Vagina (tissue), 2 donors: ENCODE measurements at regions not wholly inside any gene's neighbourhood (a gene's known extent, or its start where the extent isn't known, plus 50 kb on each side); places are given as distances from the start of the nearest gene placed in this dataset.

Experiments used
- POLR2A ChIP-seq, 2 donors: fragments of 450-650 bp; IDR thresholded peaks; one replicate each; pipeline ENCODE4 v1.6.1; 2017; ENCODE audit warnings: antibody characterized with exemption in 2 of 2, mild to moderate bottlenecking in 2 of 2, moderate library complexity in 2 of 2
- TF ChIP-seq, protein P1 (sequence below), 3 experiments: fragments of 450-650 bp in 2 of 3; fragments of 200-600 bp in 1 of 3; sonication (generic) in 1 of 3; IDR thresholded peaks; one replicate each; pipeline ENCODE4 v1.5.1; 2017 to 2019; ENCODE audit warnings: antibody characterized with exemption in 3 of 3, mild to moderate bottlenecking in 2 of 3, moderate library complexity in 2 of 3

DNA sequence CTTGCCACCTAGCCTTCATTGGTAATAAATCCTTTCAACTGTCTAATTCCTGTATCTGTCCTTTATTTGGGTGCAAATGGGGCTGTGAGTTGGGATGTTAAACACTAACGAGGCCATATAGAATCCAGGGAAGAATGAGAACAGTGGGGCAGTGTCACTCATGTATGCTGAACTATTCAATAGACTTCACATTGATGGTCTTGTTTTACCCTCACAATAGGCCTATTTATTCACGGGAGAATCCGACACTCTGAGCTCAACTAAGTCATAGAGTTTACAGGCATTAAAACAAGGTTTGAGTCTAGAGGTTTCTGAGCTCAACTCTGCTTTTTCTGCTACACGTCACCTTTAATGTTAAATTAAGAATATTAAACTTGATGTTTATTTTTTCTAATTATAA is 421.6 kb downstream of the SOX11 start:
- TF ChIP-seq, protein P1, sequence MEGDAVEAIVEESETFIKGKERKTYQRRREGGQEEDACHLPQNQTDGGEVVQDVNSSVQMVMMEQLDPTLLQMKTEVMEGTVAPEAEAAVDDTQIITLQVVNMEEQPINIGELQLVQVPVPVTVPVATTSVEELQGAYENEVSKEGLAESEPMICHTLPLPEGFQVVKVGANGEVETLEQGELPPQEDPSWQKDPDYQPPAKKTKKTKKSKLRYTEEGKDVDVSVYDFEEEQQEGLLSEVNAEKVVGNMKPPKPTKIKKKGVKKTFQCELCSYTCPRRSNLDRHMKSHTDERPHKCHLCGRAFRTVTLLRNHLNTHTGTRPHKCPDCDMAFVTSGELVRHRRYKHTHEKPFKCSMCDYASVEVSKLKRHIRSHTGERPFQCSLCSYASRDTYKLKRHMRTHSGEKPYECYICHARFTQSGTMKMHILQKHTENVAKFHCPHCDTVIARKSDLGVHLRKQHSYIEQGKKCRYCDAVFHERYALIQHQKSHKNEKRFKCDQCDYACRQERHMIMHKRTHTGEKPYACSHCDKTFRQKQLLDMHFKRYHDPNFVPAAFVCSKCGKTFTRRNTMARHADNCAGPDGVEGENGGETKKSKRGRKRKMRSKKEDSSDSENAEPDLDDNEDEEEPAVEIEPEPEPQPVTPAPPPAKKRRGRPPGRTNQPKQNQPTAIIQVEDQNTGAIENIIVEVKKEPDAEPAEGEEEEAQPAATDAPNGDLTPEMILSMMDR (IDR thresholded peaks at IDR 0.05): no peak
- no peak for TF ChIP-seq POLR2A (IDR thresholded peaks at IDR 0.05)
